Anterior cingulate cortex (tissue), 58 donors: ENCODE measurements at regions not wholly inside any gene's neighbourhood (a gene's known extent, or its start where the extent isn't known, plus 50 kb on each side); places are given as distances from the start of the nearest gene placed in this dataset.

ENCODE experiments used
- DNase-seq, 58 donors: peaks; one replicate each; lab custom pipeline; 2025; lab: John Stamatoyannopoulos, UW

DNA sequence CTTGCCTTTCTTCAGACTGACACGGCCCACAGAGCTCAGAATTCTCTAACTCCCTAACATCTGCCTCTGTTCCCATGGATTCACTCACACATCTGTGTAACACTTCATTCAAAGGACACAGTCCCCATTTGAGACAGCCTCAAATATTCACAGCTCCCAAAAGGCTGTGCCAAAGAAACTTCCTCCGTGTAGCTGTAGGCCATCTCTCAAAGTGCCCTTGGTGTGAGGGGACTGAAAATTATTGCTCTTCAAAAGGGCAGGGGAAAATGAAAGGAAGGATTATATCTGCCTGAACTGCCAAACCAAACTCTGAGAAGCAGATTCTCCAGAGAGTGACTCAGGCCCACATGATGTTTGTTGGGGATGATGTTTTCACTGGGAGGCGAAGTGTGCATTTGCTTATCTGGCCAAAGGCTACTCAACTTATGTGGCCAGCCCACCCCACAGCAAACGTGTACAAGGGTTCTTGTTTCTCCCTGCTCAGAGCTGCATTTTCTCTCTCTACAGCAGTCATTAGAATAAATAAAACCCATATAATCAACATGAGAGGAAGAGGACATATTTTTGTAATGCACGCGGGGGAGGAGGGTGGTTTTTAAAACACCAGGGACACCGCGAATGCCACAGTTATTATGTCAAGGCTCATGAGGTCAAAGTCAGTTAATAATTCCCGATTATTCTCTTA, 302.4 kb upstream of the NFE2L3 start:
- peak in 1 of 58 donors; percentile 29 for DNase-seq

DNA sequence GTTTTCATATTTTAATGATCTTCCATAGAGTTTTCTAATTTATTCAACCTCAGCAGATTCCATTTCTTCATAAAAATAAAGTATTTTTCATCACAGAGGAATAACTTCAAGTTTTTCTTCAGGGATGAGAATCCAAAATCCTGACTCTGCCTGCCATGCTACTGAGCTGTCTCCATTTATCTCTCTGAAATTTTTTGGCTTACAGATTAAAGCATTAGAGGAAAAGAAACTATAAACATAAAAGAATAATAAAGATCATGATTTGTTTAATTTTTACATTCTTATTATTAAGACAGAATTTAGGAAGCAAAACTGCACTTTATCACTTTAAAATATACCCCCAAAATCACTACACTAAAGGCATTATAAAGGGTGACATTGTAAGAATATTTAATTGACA, 301.8 kb upstream of the NFE2L3 start:
- no peak for DNase-seq

DNA sequence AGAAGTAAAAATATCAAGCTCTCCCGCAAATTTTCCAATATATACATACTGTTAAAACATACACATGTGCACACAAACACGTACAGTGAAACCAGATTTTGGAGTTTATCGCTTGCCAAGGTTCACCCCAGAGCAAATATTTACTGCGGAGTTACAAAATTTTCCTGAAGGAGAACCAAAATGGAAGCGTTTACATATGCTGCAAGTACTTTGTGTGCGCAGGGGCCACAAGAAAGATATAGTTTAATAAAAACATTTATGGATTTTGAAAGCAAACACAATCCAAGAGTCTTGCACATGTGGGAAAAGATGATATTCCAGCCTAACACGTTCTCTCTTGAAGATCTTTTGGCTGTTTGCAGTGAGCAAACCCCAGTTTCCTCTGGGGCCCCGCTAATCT, 301.3 kb upstream of the NFE2L3 start:
- no peak for DNase-seq

DNA sequence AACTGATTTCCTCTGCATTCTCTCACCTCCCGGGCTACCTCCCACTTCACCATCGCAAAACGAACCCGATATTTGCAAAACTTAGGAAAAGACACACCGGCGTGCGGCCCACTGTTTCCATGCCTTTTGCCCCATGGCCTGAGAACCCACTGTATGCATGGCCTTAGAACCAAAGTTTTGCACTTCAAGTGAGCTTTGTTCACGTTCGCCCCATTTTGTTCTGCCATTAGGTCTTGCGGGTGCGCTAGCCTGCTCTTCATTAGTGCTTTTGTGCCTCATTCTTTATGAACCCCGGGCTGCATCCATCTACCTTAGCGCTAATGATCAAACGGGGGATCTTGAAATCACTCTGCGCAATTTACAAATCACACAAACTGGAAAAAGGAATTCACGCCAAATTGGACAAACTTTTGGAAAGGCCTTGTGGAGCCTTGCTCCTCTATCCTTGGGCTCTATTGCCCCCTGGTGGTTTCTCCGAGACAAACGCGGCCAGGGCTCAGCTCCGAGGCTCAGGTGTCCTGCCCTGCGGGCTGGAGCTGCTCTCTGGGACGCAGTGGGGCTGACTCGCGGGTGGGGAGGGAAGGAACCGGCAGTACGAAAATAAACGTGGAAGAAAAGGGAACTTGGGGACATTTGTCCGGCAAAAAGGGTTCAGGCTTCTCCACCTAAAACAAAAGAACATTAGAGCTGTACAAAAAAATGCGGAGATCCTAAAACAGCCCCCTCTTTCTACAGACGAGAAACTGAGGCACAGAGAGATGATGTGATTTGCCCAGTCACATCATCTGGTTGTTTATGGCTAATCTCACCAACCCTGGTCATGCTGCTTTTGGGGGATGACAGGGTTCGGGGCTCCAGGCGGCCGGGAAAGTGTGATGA, 300.4 kb upstream of the NFE2L3 start:
- DNase-seq: peak in 56 of 58 donors; percentile 10 to 83 (median 60)

DNA sequence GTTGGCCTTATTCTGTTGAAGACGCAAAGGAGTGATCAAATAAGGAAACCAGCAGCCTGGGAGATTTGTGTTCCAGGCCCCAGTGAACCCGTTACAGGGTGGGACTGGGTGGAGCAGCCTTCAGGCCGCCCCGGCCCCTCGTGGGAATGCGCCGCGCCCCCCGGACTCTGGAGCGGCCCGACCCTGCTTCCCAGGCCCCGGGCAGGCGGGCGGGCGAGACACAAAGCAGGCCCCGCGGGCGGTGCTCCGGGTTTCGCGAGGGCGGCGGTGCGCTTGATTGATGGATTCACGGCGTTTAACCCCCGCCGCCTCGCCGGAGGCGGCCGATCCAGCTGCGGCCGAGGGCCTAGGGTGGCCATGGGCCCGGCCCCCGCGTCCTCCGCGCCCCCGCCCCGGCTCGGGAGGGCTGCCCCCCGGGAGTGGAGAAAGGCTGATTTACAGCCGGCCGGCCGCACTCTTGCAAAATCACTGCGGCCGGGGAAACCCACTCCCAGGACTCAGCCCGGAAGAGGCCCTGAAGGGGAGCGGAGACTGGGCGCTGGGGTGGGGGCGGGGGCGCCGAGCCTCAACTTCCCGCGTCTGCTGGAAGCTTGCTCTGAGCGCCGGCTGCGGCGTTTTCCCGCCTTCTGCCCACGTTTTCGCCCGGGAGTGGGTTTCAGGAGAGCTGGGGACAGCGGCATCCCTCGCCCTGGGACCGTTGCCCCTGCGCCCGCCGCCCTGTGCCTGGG, 299.6 kb upstream of the NFE2L3 start:
- DNase-seq: no peak

DNA sequence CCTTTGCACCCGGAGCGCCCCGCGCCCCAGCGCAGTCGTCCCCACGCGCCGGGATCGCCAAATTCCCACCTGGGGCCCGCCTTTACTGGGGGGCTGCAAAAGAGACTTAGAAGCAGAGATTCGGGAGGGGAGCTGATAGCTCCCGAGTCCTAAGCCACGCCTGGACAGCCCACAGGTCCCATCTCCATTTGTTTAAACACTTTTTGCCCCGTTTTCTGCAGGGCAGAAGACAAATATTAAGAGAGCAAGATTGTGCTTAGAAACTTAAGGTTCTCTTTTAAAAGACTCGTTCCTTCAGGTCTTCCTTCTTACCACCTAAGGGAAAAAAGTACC, 299.1 kb upstream of the NFE2L3 start:
- no peak for DNase-seq

DNA sequence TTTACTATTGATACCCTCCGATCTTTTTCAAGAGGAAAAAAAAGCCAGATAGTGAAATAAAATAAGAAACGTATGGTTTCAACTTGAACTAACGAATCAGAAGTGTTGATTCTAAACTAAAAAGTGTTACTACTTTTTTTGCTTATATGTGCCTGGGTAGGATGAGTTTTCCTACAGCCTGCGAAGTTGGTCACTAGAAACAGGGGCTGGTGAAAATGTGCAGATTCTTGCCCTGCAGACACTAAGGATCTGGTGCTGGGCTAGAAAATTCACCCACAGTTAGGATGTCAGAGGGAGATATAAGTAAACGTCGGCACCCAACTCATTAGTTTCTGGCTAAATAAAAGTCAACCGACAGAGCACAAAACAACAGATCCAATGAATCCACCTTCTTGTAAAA, 298.7 kb upstream of the NFE2L3 start:
- no peak for DNase-seq

DNA sequence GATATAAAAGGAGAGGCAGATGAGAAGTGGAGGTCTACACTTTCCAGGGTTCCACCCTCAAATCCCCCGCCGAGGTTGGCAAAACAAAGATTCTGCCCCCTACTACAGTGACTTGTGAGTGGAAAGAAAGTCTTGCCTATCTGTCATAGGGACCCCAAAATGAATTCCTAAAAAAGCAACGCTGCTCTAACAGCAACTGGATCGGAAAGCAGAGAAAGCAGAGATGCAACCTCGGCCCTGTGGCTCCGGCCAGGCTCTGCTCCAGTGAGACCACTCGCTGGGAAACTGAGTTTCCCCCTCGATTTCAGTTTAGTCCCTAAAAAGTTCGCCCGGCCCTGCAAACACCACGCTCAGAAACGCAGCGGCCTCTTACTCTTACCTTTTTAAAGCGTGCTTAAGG, 297.9 kb upstream of the NFE2L3 start:
- no peak for DNase-seq

DNA sequence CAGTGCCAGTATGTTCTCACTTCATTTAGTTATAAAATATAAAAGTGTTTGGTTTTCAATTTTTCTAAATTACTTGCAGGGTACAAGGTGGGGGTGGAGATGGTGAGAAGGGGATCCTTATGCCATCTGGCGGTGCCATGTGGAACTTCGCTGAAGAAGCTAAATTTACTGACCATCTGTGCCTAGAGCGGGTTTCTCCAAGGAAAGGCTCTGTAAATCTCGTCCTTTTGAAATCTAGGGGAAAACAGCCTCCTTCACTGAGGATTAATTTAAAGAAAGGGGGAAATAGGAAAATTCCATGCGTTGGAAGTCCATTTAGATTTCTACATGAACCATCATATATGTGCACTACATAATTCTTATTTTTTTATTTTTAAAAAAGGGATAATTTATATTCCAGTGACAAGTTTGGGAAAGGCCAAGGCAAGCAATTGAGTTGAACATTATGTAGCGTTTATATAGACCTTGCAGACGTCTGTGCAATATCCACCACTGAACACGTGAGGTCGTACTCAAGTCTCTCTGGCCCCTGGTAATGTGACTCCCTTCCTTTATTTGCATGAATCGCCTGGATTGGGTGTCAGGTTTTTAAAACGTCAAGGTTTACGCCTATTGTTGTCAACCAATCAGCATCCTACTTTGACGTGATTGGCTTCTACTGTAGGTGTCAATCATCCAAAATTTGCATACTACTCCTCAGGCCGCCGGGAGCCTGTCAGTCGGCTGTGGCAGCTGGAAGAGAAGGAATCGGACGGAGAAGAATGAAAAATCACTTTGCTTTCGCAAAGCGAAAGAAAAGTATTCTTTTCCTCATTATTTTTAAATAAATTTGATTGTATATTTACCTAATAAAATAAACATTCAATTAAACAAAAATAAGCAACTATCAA, 297.1 kb upstream of the NFE2L3 start:
- peak in 3 of 58 donors; percentile 3 to 18 (median 5) for DNase-seq

DNA sequence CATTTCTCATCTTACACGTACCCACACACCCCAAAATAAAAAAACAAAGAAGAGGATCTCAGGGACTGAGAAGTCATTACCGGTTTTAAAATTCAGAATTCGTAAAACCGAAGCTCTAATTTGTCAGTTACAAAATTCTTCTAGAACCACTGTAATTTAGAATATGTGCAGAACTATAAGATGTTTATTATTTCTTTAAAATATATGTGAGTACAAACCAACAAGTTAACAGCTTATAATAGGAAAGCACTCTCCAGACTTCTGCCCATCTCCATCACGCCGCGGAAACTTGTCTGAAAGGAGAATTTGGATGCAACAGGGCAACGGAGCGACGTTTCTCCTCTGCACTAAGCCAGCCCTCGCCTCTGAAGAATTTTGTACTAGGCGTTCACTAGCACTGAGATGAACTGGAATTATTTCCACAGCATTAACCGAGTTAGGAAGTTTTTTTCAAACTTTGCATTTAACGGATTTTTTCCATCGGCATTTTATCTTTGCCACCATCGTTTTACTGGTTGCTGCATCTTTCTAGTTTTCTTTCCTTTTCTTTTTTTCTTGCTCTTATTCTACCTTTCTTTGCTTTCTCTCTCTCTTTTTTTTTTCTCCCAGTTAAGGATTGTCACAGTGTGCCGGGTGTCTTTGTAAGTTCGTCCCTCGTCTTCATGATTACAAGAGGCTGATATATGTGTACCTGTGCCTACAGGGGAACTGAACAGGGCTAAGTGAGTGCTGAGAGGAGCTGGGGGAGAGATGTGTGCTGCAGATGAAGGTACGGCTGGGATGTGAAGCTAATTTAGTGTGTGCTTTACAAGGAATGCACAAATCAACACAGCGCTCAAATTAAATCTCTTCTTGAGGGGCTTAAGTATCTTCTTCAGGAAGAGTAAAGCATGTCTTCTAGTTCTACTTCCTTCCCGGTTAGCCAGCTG, 295.9 kb upstream of the NFE2L3 start:
- no peak for DNase-seq

DNA sequence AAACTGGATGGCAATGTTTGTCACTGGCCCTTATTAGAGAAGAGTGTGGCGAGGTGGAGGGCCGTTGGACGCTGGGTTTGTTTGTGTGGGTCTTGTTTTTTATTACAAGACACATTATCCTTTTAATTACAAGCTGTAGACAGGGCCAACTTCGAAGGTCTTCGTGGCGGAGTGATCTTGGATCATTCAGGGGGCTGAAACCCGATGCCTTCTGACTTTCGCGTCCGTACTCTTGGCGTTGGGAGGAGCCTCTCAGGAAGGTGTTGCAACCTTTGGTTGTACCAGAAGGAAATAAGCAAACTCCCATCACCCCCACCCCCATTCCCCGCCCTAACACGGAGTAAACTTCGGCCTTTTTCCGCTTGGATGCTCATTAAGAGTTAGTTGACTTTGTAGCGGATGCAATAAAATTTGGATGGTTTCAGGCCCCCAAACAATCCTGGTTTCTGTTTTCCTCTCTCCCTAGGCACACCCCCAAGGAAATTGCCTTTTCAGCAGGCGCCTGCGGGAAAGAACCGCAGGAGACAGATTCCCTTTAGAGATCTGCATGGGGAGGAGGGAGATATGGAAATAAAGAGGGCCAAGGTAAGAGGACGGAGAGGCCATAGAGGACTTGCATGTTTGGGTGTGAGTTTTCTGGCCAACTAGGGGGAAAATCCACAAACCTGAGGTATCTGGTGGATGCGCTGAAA, 294.5 kb upstream of the NFE2L3 start:
- DNase-seq: no peak

DNA sequence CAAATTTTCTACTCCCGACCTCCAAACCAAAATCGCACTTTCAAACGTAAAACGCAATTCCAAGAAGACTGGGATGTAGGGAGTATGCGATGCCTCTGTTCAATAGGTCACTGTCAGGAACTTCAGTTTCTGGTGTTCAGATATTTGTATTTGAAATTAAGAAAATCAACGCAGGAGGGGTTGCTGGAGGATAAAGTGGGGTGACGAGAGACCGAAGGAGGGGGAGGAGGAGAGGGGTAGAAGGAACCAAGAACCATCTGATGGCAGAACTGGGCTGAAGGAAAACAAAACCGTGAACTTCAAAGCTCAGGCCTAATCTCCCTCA, 293.8 kb upstream of the NFE2L3 start:
- DNase-seq: no peak

DNA sequence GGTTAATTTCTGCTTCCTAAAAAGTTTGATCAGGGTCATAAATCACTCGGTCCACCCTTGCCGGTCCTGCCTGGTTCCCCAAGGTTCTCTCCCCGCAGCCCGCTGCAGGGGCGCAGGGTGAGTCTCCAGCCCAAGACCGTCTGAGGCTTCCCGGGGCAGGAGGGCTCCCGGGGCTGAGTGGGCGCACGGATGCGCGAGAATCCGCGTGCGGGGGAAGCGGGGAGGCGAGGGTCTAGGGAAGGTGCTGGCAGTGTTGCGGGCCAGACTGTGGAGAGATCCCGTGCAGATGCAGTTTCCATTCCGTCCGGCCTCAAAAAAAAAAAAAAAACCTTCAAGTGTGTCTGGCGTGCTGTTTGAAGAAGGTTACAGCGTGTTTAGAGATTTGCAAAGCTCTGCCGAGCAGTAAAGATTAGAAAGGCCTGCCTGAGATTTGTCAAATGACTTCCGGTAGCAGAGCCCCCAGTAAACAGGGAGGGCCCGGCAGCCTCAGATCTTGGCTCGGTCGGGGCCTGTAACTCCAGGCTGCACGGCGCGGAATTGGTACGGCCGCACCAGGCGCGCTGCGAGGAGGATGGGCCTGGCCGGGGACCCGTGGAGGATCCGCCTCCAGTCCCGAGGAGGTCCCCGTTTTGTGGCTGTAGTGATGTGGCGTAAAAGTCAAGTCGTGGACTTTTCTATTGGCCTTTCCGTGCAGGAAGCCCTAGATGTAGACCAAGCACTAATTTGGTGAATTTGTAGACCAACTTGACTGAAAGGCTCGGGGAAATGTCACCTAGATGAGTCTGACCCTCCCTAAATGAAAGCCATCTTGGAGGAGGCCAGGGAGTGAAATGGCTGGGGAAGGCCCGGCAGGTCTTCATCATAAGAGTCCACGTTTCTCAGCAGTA, 293.2 kb upstream of the NFE2L3 start:
- no peak for DNase-seq

DNA sequence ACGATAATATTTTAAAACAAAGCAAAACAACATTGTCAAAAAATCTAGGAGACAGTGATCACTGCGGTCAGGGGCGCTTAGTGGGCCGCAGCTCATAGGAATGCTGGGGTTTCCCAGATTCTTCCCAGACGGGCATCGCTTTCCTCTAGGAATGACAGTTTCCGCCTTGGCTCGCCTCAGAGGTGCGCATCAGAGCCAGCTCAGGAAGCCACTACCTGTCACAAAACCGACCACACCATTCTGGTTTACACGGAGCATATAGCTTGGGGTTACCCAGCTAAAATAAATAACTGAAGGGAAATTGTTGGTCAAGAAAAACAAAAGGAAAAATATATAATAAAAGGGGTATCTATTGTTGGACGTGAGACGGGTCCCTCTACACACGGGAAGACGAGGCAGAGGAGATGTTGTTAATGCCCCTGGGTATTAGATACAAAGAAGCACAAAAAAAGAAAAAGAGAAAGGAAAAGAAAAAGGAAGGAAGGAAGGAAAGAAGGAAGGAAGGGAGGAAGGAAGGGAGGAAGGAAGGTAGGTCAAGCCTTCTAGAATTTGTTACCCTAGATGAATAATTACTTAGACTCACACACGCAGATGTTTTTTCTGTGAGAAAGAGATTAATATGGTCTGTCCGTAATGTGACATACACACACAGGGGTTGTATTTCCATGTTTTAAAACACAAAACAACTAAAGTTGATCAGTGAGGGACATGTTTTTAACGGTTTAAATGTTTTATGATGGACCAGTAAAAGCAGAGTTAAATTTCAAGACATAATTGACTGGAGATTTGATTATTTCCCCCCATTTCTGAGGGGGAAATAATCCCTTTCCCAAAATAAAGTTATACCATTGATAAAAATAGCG, 292.4 kb upstream of the NFE2L3 start:
- no peak for DNase-seq

DNA sequence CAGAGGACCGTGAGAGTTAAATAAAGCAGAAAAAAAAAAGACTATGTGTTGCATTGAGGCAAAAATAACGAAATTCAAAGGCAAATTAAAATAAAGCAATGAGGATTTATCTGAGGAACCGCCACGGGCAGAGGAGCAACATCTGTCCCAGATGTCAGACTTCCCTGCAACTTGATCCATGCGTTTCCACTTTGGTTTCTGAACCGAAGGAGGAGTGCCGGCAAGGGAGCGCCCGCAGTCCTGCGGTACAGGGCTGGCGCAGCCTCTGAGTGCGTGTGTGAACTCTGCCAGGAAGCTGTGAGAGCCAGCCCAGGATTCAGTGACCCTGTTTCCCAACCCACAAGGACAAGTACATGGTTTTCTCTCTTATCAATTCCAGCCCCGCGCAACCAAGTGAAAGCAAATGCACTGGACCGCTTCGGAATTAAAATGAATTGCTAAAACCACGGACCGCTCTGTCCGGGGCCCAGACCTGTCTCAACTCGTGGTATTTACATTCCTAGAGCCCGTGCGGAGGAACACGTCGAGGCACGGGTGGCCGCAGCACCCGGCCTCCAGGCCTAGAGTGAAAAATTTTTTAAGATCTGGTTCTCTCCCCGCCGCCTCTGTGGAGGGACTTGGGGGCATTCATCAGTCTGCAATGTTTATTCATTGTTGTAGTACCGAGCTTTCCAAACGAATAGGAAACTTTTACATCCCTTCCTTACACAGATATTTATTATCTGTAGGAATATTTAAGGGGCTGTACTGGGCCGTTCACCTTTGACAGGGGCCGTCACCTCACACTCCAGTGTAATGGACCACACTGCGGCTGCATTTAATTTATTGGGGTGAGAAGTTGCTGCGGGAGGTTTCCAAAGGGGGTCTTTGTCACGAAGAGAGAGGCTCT, 291.5 kb upstream of the NFE2L3 start:
- no peak for DNase-seq

DNA sequence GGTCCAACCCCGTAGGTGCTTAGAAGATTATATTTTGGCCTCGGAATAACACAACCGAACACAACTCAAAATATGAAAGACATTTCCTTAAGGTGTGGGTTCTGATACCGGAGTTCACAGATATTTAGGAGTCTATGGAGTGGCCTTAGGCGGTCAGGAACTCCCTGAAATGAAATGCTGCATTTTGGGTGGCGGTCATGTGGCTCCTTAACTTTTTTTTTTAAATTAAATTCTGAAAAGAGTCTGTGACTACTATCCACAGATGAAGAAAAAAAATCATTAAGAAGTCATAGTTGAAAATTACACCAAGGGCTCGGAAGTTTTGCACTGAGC, 290.9 kb upstream of the NFE2L3 start:
- no peak for DNase-seq
